ENCODE measurements at regions not wholly inside any gene's neighbourhood (a gene's known extent, or its start where the extent isn't known, plus 50 kb on each side); places are given as distances from the start of the nearest gene placed in this dataset.
"Not testable (repeated sequence)": the region's sequence is repeated elsewhere in the genome, so short reads cannot be mapped to it uniquely, and the experiment has no call there.

- no peak for DNase-seq (ENCODE audit: low read depth in 2 of 2)
Measured at GRCh38 chr16:51543971-51544370, 392.9 kb upstream of the SALL1 start.

- no peak for DNase-seq (ENCODE audit: low read depth in 2 of 2)
Measured at GRCh38 chr16:51542981-51543815, 392.1 kb upstream of the SALL1 start.

DNA sequence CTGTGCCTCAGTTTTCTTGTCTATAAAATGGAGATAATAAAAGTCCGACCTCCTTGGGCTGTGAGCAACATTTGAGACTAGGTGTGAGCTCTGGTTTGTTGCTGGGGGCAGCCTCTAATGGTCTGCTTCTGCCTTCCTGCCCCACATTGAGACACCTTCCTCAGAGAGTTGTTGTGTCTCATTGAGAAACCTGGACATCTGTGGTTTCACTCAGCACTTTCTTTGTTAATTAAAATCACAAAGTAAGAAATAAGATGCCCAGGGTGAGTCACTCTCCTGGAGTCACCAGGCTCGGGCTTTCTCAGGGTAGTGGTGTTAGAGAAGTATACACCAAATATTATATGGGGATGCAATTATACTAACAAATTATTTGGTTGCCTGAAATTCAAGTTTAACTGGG, 389.2 kb upstream of the SALL1 start:
- no peak for DNase-seq (ENCODE audit: low read depth in 2 of 2)

DNA sequence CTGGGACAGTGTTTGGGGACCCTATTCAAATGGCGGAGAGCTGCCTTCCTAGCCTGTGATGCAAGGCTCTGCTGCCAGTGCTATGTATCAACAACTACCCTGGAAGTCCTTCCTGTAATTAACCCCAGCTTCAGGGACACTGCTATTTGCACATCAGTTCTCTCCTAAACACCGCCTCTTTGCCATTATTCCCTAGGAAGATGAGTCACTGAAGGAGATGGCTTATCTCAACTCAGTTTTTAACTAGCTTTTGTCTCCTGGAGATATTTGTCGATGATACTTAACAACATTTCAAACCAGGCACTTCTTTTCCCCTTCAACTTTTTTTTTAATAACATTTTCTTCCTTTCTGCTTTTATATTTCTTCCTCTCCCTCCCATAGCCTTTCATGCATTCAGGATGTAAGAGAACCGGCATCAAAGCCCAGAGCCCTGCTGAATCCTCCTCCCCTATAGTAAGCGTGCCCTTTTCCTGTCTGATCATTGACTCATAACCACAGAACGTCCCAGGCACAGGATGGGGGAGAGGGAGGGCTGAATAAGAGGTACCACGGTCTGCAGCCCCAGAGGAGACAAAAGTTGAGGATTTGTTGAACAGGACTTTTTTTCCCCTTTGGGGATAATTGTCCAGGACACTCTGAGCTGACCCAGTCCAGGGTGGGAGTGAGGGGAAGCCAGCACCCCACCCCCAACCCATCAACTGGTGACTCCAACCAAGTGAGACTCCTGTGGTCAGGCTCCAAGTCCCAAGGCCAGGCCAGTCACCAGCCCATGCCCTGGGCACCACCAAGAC, 387.8 kb upstream of the SALL1 start:
- no peak for DNase-seq (ENCODE audit: low read depth in 2 of 2)

DNA sequence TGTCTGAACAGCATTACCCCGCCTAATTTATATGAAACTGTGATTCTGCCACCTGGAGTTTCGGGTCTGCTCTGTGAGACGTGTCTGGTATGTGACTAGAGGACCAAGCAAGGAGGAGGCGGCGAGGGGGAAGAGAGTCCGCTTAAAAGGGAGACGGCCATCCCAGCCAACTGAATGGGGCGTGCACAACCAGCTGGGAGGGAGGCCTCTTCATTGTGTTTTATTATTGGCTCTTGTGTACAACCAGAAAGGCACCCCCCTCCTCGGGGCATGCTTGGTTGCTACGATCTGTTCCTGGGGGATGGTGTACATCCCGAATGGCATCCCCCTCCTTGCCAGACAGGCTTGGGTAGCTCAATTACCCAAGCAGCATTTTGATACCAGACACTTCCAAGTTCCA, 384.5 kb upstream of the SALL1 start:
- no peak for DNase-seq (ENCODE audit: low read depth in 2 of 2)

- DNase-seq (ENCODE audit: low read depth in 2 of 2), result no peak
Measured at GRCh38 chr16:51532551-51532950, 381.5 kb upstream of the SALL1 start.

DNA sequence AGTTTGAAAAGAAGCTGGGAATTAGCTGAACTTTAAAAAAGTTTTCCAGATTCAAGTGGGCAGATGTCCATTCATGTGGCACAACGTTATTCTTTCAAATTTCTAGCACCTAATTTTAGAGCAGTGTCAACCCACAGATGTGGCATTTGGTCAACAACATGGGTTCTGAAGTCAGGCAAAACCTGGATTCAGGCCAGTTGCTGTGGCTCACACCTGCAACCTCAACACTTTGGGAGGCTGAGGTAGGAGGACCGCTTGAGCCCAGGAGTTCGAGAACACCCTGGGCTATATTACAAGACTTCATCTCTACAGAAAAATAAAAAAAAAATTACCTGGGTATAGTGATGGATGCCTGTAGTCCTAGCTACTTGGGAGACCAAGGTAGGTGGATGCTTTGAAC, 380.2 kb upstream of the SALL1 start:
- no peak for DNase-seq (ENCODE audit: low read depth in 2 of 2)

GRCh38 chr16:51527349-51527748, 376.3 kb upstream of the SALL1 start:
- DNase-seq (ENCODE audit: low read depth in 2 of 2), result no peak

DNA sequence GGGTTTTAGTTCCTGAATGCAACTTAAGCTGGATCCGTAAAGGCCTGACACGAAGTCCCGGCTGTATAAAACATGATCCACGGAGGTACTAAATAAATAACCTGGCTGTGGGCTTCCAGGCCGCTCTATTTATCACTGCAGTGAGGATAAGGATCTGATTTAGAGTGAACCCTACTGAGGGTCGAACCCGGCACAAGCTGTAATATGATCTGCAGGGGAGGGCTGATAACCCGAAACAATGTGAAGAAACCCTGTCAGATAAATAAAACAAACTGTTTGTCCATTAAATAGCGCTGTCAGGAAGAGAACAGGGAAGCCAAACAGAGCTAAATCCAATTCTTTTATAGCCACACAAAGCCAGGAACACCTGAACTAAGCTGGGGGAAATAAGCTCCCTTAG, 375.6 kb upstream of the SALL1 start:
- no peak for DNase-seq (ENCODE audit: low read depth in 2 of 2)

DNA sequence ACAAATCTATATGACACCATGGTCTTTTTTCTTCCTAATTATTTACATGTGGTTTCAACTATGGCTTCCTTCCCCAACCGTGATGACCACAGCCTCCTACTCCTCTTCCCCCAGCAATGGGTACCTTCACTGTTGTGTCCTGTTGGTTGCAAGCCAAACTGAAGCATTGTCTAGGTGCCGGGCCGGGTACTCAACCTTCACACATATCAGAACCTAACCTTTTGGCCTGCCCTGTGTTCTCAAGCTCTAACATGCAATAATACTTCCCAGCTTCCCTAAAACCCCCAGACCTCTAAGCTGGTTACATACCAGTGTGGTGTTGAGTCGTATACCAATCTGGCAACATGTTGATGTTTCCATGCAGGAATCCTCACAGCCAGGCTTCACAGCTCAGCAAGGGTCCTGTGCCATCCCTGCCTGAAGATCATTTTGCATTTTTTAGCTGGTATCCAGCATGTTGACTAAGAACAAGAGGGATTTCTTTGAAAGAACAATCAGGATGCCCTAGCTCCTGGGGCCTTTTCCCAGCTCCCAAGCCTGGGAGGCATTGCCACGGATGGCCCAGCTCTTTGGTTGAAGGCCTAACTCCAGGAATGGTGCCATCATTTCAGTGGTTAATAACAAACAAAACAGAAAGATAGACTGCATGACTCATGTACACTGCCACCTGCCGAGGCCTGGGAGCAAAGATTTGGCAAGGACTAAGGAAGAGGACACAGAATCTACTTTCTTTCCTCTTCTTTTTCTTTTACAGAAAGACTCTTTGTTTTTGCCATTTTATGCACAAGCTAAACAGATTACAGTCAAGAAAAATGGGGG, 373.7 kb upstream of the SALL1 start:
- DNase-seq (ENCODE audit: low read depth in 2 of 2), result no peak

DNA sequence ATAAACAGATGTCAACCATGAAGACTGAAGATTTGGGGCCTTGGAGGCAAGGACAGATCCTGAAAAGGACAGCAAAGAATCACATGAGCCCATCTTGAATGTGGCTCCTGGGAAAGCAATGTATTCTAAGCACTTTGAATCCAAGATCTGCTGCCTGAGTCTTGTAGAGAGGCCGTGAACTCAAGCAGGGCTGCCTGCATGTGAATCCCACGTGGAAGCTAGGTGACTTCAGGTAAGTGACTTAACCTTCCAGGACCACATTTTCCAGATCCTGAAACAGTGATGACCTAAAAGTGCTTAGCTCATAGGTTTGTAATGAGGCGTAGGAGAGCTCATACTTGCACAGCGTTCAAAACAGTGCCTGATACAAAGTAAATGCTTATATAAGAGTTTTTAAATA, 373.0 kb upstream of the SALL1 start:
- no peak for DNase-seq (ENCODE audit: low read depth in 2 of 2)

GRCh38 chr16:51523400-51523799, 372.3 kb upstream of the SALL1 start:
- DNase-seq (ENCODE audit: low read depth in 2 of 2), result no peak

DNA sequence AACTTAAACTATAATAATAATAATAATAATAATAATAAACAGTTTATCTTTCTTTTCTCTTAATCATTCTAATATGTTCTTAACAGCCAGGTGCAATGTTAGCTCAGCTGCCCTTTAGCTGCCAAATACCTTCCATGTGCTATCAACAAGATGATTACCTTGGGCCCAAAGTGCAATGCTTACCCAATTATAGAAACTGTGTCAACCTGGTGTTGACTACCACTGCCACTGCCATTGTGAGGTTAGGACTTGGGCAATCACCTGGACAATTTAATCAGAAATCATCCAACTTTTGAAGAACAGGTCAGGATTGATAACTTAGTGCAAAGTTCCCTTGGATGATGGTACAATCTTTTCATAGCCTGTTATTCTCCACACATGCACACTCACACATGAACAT, 371.8 kb upstream of the SALL1 start:
- no peak for DNase-seq (ENCODE audit: low read depth in 2 of 2)

DNA sequence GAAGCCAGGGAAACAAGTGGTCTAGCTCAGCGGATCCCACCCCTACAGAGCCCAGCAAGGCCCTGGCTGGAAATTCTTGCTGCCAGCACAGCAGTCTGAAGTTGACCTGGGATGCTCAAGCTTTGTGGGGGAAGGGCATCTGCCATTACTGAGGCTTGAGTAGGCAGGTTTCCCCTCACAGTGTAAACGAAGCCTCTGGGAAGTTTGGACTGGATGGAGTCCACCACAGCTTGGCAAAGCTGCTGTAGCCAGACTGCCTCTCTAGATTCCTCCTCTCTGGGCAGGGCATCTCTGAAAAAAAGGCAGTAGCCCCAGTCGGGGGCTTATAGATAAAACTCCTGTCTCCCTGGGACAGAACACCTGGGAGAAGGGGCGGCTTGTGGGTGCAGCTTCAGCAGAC, 365.9 kb upstream of the SALL1 start:
- not testable (repeated sequence) for DNase-seq (ENCODE audit: low read depth in 2 of 2)

GRCh38 chr16:51510416-51510815, 359.3 kb upstream of the SALL1 start:
- no peak for DNase-seq (ENCODE audit: low read depth in 2 of 2)

DNA sequence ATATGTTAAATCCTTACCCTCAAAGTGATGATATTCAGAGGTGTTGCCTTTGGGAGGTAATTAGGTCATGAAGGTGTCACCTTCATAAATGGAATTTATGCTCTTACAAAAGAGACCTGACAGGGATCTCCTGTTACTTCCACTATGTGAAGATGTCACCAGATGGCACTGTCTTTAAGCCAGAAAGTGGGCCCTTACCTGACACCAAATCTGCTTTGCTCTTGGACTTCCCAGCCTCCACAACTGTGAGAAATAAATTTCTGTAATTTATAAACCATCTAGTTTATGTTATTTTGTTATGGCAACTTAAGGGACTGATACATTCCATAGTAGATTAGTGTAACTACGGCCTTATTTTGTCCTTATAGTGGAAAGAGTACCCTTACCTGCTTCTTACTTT, 358.3 kb upstream of the SALL1 start:
- no peak for DNase-seq (ENCODE audit: low read depth in 2 of 2)

DNA sequence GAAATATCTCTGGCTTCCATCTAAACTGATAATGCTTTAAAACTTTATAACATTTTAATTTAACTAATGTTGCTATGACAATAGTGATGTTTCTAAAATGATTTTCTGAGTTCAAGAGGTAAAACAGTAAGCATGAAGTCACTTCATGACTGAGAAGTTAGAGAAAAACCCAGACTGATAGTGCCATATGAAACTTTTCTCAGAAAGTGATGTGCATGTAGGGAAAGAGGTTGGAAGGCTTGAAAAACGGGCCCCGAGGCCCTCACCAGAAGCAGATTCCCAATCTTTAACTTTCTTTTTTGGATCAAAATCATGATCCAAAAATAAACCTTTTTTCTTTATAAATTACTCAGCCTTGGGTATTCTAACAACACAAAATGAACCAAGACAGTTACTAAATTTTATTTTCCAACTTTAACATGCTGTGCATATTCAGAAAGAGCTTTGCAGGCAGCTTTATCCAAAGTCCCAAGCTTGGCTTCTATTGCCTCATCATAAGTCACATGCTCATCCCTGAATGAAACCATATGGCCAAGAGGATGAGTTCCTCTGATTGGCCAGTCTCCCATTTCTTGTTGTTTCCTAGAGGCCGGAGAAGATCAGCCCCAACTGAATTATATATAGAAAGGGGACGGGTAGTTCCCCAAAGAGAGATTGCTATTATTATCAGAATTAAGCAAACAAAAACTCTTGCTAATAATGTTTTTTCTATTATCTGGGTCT, 357.6 kb upstream of the SALL1 start:
- DNase-seq (ENCODE audit: low read depth in 2 of 2), result no peak

DNA sequence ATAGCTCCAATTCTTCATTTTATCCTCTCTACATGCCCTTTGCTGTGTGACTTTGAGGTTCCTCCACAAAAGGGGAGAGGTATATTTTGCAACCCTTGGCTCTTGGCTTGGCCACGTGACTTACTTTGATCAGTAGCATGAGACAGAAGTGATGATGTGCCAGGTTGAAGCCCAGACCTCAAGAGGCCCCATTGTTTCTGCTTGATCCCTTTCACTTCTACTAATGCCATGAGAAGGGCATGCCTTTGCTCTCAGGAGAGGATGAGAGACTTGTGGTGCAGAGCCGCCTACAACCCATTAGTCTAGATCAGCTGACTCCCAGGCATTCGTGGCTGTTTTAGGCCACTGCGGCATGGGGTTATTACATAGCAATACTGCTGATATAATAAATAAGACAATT, 356.2 kb upstream of the SALL1 start:
- no peak for DNase-seq (ENCODE audit: low read depth in 2 of 2)

GRCh38 chr16:51500306-51500705, 349.2 kb upstream of the SALL1 start:
- DNase-seq (ENCODE audit: low read depth in 2 of 2), result no peak

- no peak for DNase-seq (ENCODE audit: low read depth in 2 of 2)
Measured at GRCh38 chr16:51497541-51498211, 346.6 kb upstream of the SALL1 start.

GRCh38 chr16:51490866-51491265, 339.8 kb upstream of the SALL1 start:
- no peak for DNase-seq (ENCODE audit: low read depth in 2 of 2)
